Activated CD8-positive, alpha-beta T cell treated with anti-CD3 and anti-CD28 coated beads for 36 hours (primary cell): ENCODE measurements at regions not wholly inside any gene's neighbourhood (a gene's known extent, or its start where the extent isn't known, plus 50 kb on each side); places are given as distances from the start of the nearest gene placed in this dataset.

Source experiments
- ATAC-seq: fragments of 200-7000 bp; cut with Tn5 transposase; one replicate; pipeline ENCODE4 v1.10.0; 2021; ENCODE audit warnings: mild to moderate bottlenecking, moderate library complexity
- CTCF ChIA-PET: fragments of 350-600 bp; sonication (Branson Sonifier 250); formaldehyde crosslinking; loops from one replicate; lab custom pipeline; 2021; ENCODE audit warnings: antibody characterized with exemption; lab: Charles Lee
- POLR2A ChIA-PET: fragments of 350-600 bp; sonication (Branson Sonifier 250); formaldehyde crosslinking; loops from one replicate; lab custom pipeline; 2021; ENCODE audit warnings: antibody characterized with exemption; lab: Charles Lee
- DNase-seq: peaks from one replicate; pipeline ENCODE4 v3.0.0-alpha.2; 2020
- H3K27ac Mint-ChIP-seq: one replicate; pipeline ENCODE4 v1.8.0; 2021; ENCODE audit warnings: mild to moderate bottlenecking, mixed read lengths
- H3K27me3 Mint-ChIP-seq: one replicate; pipeline ENCODE4 v1.8.0; 2021; ENCODE audit warnings: mixed read lengths
- H3K36me3 Mint-ChIP-seq: one replicate; pipeline ENCODE4 v1.8.0; 2021; ENCODE audit warnings: low read depth, mixed read lengths
- H3K4me1 Mint-ChIP-seq: one replicate; pipeline ENCODE4 v1.8.0; 2021; ENCODE audit warnings: low read depth, mixed read lengths
- H3K4me3 Mint-ChIP-seq: one replicate; pipeline ENCODE4 v1.8.0; 2021; ENCODE audit warnings: mild to moderate bottlenecking, moderate library complexity, mixed read lengths
- H3K9me3 Mint-ChIP-seq: one replicate; pipeline ENCODE4 v1.8.0; 2021; ENCODE audit warnings: mixed read lengths
- intact Hi-C: fragments of 100-400 bp; cut with micrococcal nuclease; formaldehyde crosslinking; loops from one replicate; pipeline ENCODE4 v1.10.0; 2022
- TF ChIP-seq, protein P1 (sequence below): fragments of 200-600 bp; IDR thresholded peaks from one replicate; pipeline ENCODE4 v1.8.0; 2022; ENCODE audit warnings: antibody characterized with exemption, mild to moderate bottlenecking

- intact Hi-C loops: no loop called here
- Mint-ChIP-seq H3K4me3 (no peak overlapping the region), H3K27ac (no peak overlapping the region), H3K4me1 (peaks cover 6% of the 10 kb centered on the region), H3K36me3 (no peaks in the 10 kb centered on the region), H3K9me3 (no peaks in the 10 kb centered on the region), H3K27me3 (no peaks in the 10 kb centered on the region)
- no peak for ATAC-seq
- ChIA-PET POLR2A (no interaction called here), CTCF (interaction anchor here (1.5 kb wide), 1 partner anchor 16 kb away, joined by 3 read pairs; no protein-coding TSS in a partner anchor)
- DNase-seq: no peak
- TF ChIP-seq, protein P1, sequence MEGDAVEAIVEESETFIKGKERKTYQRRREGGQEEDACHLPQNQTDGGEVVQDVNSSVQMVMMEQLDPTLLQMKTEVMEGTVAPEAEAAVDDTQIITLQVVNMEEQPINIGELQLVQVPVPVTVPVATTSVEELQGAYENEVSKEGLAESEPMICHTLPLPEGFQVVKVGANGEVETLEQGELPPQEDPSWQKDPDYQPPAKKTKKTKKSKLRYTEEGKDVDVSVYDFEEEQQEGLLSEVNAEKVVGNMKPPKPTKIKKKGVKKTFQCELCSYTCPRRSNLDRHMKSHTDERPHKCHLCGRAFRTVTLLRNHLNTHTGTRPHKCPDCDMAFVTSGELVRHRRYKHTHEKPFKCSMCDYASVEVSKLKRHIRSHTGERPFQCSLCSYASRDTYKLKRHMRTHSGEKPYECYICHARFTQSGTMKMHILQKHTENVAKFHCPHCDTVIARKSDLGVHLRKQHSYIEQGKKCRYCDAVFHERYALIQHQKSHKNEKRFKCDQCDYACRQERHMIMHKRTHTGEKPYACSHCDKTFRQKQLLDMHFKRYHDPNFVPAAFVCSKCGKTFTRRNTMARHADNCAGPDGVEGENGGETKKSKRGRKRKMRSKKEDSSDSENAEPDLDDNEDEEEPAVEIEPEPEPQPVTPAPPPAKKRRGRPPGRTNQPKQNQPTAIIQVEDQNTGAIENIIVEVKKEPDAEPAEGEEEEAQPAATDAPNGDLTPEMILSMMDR: no peak
These were observed 263.9 kb upstream of the ZNF608 start for GRCh38 chr5:125010356-125010755.

DNA sequence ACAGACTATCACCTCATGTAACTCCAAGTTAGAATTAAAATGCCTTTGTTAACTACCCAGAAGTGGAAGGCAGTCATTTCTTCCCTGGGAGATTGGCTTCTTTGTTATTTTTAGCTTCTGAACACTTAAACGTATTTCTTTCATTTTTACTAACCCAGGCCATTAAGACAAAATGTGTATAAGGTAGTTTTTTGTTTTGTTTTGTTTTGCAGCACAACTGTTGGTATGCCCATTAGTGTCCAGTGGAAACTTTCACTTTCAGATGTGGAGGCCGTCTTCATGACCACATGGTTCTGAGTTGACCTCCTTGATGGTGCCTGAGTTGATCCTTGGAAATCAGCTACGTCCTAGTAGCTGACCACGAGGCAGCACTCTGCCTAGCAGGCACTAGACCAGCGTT is 264.6 kb upstream of the ZNF608 start:
- no peak for ATAC-seq
- intact Hi-C loops: no loop called here
- Mint-ChIP-seq H3K9me3 (no peaks in the 10 kb centered on the region), H3K27me3 (no peaks in the 10 kb centered on the region), H3K36me3 (no peaks in the 10 kb centered on the region), H3K27ac (no peak overlapping the region), H3K4me1 (peaks cover 5% of the 10 kb centered on the region), H3K4me3 (no peak overlapping the region)
- ChIA-PET POLR2A (no interaction called here), CTCF (interaction anchor here (1.5 kb wide), 1 partner anchor 16 kb away, joined by 3 read pairs; no protein-coding TSS in a partner anchor)
- TF ChIP-seq, protein P1: no peak
- no peak for DNase-seq

- H3K9me3 Mint-ChIP-seq: no peaks in the 10 kb centered on the region
- H3K27ac Mint-ChIP-seq: no peak overlapping the region
- ChIA-PET POLR2A (no interaction called here), CTCF (interaction anchor here (1.5 kb wide), 1 partner anchor 15 kb away, joined by 3 read pairs; no protein-coding TSS in a partner anchor)
- no peaks in the 10 kb centered on the region for H3K36me3 Mint-ChIP-seq
- no peak for ATAC-seq
- DNase-seq: no peak
- intact Hi-C loops: no loop called here
- peaks cover 1% of the 10 kb centered on the region for H3K4me1 Mint-ChIP-seq
- no peaks in the 10 kb centered on the region for H3K27me3 Mint-ChIP-seq
- H3K4me3 Mint-ChIP-seq: no peak overlapping the region
- TF ChIP-seq, protein P1: no peak
These were observed 265.0 kb upstream of the ZNF608 start for GRCh38 chr5:125011419-125011818.

DNA sequence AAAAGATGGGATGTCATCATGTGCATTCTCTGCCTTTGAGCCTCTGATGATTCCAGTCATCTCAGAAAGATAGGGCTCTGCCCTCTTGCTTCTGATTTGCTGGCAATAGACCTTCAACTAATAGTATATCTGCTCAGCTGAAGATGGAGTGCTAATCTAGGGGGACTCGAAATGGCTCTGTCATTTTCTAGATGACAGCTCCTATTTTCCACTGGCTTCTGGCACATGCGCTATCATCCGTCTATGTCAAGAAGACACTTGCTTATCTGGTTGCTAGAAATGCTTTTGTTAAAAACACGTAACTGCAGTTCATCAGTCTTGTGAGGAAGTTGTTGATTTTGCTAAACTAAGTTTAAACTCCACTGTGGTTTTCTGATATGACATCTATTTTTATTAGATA is 265.5 kb upstream of the ZNF608 start:
- Mint-ChIP-seq H3K9me3 (no peaks in the 10 kb centered on the region), H3K4me3 (no peak overlapping the region), H3K4me1 (no peaks in the 10 kb centered on the region), H3K27me3 (no peaks in the 10 kb centered on the region), H3K36me3 (no peaks in the 10 kb centered on the region), H3K27ac (no peak overlapping the region)
- TF ChIP-seq, protein P1: no peak
- intact Hi-C loops: no loop called here
- ATAC-seq (no peak), DNase-seq (no peak)
- ChIA-PET CTCF (no interaction called here), POLR2A (no interaction called here)

DNA sequence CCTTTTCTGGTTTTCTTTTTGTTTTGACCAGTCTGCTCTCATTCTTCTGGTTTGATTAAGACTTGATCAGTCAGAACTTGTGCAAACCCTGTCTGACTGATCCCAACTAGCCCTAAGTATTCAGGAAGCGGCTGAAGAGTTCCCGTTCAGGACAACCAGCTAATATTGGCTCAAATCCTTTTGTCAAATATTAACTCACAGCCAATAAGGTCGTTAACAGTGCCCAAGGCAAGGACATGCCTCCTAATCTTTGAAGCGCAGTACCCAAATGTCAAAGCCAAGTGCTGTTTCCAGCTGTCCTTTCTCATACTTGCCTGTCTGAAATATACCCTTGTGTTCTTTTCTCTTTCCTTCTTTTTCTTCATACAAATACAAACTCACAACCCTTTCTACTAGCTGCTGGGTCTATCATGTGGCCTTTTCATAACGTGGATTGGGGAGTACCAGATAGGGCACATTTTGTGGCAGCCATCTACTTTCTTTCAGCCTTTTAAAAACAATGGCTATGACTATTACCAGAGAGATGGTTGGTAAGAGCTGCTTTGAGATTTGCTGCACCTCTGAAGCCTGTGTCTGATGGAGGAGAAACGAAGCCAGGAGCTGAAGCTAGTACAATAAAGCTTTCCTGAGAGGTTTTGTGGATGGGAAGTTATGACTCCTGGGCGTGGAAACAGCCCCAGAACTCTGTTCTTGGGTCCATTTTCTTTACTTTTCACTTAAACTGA is 266.4 kb upstream of the ZNF608 start:
- ChIA-PET POLR2A (no interaction called here), CTCF (no interaction called here)
- Mint-ChIP-seq H3K4me1 (no peaks in the 10 kb centered on the region), H3K27ac (no peak overlapping the region), H3K9me3 (no peaks in the 10 kb centered on the region), H3K27me3 (no peaks in the 10 kb centered on the region), H3K4me3 (no peak overlapping the region), H3K36me3 (no peaks in the 10 kb centered on the region)
- TF ChIP-seq, protein P1: no peak
- ATAC-seq (no peak), DNase-seq (no peak)
- intact Hi-C loops: no loop called here
